Prostate gland (tissue), 2 donors: ENCODE measurements at regions not wholly inside any gene's neighbourhood (a gene's known extent, or its start where the extent isn't known, plus 50 kb on each side); places are given as distances from the start of the nearest gene placed in this dataset.

ENCODE experiments used
- CTCF ChIP-seq, 4 experiments: fragments of 200-600 bp in 2 of 4; fragments of 450-650 bp in 2 of 4; sonication (generic) in 2 of 4; IDR thresholded peaks; 1 replicate in 3 of 4; 2 replicates in 1 of 4; pipeline ENCODE4 v1.5.1; 2016 to 2019; ENCODE audit warnings: antibody characterized with exemption in 4 of 4, mild to moderate bottlenecking in 2 of 4, moderate library complexity in 2 of 4
- POLR2A ChIP-seq: fragments of 450-650 bp; IDR thresholded peaks from one replicate; pipeline ENCODE4 v1.6.1; 2016; ENCODE audit warnings: antibody characterized with exemption, mild to moderate bottlenecking

DNA sequence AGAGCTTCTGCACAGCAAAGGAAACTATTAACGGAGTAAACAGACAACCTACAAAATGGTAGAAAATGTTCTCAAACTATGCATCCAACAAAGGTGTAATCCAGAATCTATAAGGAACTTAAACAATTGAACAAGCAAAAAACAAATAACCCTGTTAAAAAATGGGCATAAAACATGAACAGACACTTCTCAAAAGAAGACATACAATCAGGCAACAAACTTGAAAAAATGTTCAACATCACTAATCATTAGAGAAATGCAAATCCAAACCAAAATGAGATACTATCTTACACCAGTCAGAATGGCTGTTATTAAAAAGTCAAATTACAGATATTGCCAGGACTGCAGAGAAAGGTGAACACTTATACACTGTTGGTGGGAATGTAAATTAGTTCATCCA is 309.6 kb upstream of the KLF3 start:
- TF ChIP-seq POLR2A (no peak), CTCF (IDR thresholded peaks at IDR 0.05) (no peak)
